Fibroblast of upper back skin (primary cell): ENCODE measurements at regions not wholly inside any gene's neighbourhood (a gene's known extent, or its start where the extent isn't known, plus 50 kb on each side); places are given as distances from the start of the nearest gene placed in this dataset.

Source experiments
- DNase-seq: peaks from one replicate; pipeline ENCODE4 v3.0.0-alpha.2; 2013

DNA sequence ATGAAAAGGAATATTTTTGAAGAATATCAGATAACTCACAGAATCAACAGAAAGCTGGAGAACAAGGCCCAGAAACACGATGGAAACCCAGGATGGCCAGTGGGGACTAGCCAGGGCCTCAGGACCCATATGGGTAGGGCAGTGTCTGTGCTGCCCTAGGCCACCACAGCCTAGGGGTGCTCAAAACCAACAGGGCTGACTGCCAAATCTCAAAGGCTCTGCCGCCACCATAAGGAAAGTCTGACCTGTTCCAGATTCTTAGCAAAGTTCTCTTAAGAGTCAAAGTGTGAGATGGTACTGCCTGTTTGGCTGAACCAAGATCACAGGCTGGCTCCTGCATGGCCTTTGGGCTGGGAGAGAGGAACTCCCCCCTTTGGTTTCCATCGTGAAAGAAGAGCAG lies 164.7 kb upstream of the CTTNBP2NL start:
- DNase-seq, result no peak

DNA sequence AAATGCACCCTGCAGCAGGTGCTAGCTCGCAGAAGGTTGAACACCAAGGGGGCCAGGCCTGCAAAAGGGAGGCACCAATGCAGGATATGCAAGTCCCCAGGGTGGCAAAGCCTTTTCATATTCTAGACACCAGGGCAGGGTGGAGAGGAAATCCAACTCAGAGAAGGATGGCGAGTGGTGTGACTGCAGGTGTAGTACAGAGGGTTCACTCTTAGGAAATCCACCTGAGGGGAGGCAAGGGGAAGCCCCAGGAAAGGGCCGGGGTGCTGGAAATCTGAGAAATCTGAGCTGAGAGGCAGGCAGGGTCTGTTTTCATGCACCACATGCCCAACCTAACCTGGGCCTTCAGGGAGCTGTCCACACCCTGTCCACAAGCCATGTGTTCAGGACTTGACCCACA lies 163.2 kb upstream of the CTTNBP2NL start:
- no peak for DNase-seq

- no peak for DNase-seq
Observed at GRCh38 chr1:112234710-112235109, 161.3 kb upstream of the CTTNBP2NL start.

- no peak for DNase-seq
Observed at GRCh38 chr1:112237983-112238545, 157.9 kb upstream of the CTTNBP2NL start.

GRCh38 chr1:112239683-112240330 lies 156.2 kb upstream of the CTTNBP2NL start:
- no peak for DNase-seq

GRCh38 chr1:112242470-112242869 lies 153.5 kb upstream of the CTTNBP2NL start:
- no peak for DNase-seq

- no peak for DNase-seq
Observed at GRCh38 chr1:112244131-112244530, 151.9 kb upstream of the CTTNBP2NL start.

DNA sequence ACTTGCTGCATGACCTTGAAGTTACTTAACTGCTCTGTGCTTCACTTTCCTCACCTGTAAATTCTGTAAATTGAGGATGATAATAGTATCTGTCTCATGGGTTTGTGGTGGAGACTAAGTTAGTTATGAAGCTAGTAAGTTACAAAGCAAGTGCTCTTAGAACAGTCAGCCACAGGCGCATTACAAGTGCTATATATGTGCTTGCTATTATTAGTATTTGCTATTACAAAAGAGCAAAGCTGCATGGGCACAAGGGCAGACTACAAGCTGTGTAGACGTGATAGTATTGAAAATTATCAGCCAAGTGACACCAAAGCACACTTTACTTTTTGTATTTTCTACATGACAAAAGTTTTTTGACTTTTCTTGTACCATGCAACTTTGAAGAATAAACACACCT lies 150.9 kb upstream of the CTTNBP2NL start:
- no peak for DNase-seq

DNA sequence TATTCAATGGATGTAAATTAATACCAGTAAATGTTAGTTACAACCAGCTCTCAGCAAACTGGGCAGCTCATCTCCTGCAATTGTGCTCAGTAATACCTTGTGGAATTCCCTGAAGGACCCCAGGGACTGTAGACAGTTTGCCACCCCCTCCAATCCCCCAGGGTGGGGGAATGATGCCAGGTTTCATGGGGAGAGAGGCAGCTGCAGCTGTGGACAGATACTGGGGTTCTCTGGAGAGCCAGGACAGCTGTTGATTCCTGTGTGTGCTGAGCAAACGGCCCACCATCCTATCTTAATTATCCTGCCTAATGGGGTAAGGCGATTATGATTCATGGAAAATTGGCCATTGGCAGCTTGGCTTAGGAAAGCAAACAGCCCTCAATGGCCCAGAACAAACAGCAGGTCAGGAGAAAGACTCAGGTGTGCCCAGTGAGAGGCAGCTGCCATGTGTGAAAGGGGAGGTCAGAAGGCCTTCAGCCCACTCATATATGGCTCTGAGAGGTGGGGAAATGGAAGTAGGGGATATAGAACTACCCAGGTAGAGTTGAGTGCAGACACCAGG lies 148.9 kb upstream of the CTTNBP2NL start:
- no peak for DNase-seq

GRCh38 chr1:112247961-112248360 lies 148.1 kb upstream of the CTTNBP2NL start:
- DNase-seq, result no peak

DNA sequence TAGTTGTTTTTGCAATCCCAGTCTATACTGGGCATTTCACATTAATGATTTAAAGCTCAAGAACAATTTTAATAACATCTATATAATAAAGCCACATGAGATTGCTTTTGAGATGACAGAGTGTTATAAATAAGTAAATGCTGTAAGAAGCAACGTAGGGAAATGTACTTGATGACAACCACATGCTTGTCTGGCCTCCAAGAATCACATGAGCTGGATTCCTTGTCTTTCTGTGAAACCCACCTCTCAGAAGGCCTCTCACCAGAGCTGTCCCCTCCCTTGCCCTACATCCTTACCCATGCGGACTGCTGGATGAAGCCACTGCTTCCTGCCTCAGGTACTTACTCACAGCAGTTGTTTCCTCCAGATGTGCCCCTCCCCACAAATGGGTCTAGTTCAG lies 145.1 kb upstream of the CTTNBP2NL start:
- DNase-seq, result no peak

DNA sequence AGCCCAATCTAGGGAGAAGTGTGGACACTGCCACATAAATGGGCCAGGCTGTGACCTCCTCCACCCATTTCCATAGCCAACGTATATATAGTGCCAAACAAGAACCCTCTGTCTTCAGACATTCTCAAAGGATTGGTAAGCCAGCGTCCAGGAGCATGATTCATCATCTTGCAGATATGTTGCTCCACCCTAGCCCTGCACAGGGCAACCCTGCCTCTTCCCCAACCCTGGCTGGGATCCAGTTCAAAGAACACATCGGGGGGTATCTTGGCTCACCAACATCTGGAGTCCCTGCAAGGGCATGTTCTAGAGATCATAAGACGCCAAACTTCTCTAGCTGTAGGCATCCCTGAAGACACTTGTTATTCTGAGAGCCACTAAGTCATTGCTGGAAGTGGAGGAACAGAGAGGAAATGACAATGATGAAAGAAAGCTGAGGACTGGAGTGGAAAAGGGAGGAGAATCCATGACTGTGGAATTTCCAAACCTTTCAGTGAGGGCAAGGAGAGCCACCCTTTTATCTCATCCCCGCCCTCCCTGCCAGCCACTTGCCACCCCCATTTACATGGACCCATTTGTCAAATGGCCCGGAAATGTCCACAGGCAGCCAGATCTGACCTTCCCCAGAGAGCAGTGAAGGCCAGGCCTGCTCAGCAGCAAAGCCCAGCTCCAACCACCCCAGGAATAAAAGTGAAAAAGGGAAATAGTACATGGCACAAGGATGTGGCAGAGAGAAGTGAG lies 144.1 kb upstream of the CTTNBP2NL start:
- peak; percentile 5 for DNase-seq

GRCh38 chr1:112253366-112253765 lies 142.6 kb upstream of the CTTNBP2NL start:
- DNase-seq, result no peak

DNA sequence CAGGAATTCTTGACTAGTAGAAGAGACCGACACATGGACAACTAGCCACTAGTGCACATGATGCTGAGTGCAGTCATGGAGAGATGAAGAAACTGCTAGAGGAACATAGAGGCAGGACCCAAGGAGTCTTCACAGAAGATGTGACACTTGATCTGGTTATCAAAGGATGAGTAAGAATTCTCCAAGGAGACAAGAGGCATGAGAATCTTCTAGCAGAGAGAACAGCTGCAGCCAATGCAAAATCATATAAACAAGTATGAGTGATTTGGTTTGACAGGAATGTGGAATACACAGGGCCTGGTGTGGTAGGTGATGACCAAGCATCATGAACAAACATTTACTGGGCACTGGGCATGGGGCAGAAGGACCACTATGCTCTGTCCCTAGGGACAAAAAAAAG lies 140.9 kb upstream of the CTTNBP2NL start:
- no peak for DNase-seq

- no peak for DNase-seq
Observed at GRCh38 chr1:112256411-112256810, 139.6 kb upstream of the CTTNBP2NL start.

DNA sequence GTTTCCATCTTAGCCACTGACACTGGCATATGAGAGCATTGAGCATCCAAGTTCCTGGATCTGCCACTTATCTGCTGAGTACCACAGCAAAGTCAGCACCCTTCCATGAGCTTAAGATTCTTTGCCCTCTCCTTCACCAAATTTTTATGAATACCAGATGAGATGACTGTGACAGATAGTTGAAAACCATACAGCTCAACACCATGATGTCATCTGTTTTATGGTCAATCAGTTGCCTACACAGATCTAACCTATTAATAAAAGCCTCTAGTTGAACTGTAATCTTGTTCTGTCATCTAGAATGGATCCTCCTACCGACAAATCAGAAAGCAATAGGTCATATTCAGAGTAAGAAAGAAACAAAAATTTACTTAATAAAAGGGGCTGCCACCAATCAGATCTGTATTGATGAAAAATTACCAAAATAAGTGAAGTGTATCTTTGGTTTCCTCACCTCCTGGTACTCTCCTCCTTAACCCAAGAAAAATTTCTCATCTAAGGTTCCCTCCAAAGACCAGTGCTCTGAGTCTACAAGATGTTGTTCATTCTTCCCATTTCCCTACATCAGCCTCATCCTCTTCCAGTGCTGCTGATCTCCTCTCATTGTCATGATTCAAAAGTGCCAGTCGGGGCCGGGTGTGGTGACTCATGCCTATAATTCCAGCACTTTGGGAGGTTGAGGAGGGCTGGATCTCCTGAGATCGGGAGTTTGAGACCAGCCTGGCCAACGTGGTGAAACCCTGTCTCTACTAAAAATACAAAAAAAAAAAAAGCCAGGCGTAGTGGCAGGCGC lies 138.8 kb upstream of the CTTNBP2NL start:
- DNase-seq, result no peak

- DNase-seq, result no peak
Observed at GRCh38 chr1:112260699-112261098, 135.3 kb upstream of the CTTNBP2NL start.

- no peak for DNase-seq
Observed at GRCh38 chr1:112262316-112262715, 133.7 kb upstream of the CTTNBP2NL start.

DNA sequence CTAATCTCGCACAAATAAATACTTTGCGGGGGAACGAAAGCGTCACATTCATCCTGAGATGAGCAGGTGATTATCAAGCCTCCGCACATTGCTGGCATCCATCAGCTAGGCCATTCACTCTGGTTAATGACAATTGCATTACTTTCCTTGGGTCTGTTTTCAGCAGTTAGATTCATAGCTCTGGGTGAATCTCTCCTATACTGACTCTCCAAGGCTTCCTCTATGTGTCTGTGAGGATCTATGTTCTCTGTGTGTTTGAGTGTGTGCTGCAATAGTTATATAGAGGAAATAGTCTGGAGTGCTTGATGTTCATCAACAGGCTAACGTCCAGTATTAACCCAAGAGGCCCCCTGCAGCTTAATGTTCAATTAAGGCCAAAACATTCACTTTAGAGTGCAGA lies 133.0 kb upstream of the CTTNBP2NL start:
- DNase-seq, result no peak

GRCh38 chr1:112263453-112263852 lies 132.6 kb upstream of the CTTNBP2NL start:
- DNase-seq, result peak; percentile 4

- no peak for DNase-seq
Observed at GRCh38 chr1:112264010-112264409, 132.0 kb upstream of the CTTNBP2NL start.

GRCh38 chr1:112264553-112264952 lies 131.5 kb upstream of the CTTNBP2NL start:
- DNase-seq, result no peak

- DNase-seq, result no peak
Observed at GRCh38 chr1:112265931-112266330, 130.1 kb upstream of the CTTNBP2NL start.
